ENCODE measurements at regions not wholly inside any gene's neighbourhood (a gene's known extent, or its start where the extent isn't known, plus 50 kb on each side); places are given as distances from the start of the nearest gene placed in this dataset.

DNA sequence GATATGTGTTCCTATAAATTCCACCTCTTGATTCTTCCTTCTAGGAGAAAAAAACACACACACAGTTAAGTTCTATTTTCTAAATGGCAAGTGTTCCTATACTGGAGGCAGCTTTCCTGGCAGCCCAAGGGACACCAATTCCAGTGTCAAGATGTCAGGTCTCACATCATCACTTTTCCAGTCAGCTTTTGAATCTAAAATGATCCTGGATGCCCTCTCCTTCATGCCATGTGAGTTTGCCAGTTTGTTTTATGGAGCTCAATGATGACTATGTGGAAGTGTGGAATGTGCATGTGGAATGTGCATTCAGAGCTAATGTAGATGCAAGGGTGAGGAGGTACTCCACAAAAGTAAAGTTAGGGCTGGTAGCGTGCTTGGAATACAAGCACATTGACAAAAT lies 269.3 kb upstream of the NMUR2 start:
- no peaks in the 10 kb centered on the region for H3K4me1 ChIP-seq (ENCODE audit: low read depth, poor library complexity, severe bottlenecking)
- no peaks in the 10 kb centered on the region for H3K27me3 ChIP-seq (ENCODE audit: insufficient read depth, low read depth)
- no peaks in the 10 kb centered on the region for H3K36me3 ChIP-seq (ENCODE audit: insufficient read depth)
- TF ChIP-seq, protein P1, sequence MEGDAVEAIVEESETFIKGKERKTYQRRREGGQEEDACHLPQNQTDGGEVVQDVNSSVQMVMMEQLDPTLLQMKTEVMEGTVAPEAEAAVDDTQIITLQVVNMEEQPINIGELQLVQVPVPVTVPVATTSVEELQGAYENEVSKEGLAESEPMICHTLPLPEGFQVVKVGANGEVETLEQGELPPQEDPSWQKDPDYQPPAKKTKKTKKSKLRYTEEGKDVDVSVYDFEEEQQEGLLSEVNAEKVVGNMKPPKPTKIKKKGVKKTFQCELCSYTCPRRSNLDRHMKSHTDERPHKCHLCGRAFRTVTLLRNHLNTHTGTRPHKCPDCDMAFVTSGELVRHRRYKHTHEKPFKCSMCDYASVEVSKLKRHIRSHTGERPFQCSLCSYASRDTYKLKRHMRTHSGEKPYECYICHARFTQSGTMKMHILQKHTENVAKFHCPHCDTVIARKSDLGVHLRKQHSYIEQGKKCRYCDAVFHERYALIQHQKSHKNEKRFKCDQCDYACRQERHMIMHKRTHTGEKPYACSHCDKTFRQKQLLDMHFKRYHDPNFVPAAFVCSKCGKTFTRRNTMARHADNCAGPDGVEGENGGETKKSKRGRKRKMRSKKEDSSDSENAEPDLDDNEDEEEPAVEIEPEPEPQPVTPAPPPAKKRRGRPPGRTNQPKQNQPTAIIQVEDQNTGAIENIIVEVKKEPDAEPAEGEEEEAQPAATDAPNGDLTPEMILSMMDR (conservative IDR thresholded peaks at IDR 0.05; ENCODE audit: low read depth, low read length) = no peak
- H3K4me3 ChIP-seq (IDR thresholded peaks at IDR 0.05; ENCODE audit: insufficient read depth, low read depth, low read length) = no peak overlapping the region
- no peak overlapping the region for H3K4me2 ChIP-seq
- no peaks in the 10 kb centered on the region for H3K79me2 ChIP-seq (ENCODE audit: insufficient read depth, low read depth)
- H4K20me1 ChIP-seq (ENCODE audit: insufficient read depth) = no peaks in the 10 kb centered on the region
- no peak overlapping the region for H3K27ac ChIP-seq
- H2AFZ ChIP-seq (ENCODE audit: low read depth) = no peak overlapping the region
- H3K9ac ChIP-seq = no peak overlapping the region

DNA sequence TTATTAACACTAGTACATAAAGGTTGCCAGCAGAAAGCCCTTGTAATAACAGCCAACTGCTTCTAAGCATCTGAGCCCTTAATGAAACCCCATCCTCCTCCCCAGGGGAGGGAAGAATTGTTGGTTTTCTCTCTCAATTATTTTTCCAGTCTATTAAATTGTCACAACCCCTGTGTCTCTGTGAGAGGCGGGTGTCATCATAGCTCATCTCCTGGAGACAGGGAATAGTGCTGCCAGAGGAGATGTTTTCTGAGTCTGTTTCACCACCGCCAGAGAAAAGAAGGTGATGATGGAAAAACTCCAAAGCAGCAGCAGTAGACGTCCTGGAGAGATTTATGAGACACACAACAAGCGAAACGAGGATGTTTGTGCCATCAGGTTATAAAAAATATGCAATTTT lies 271.1 kb upstream of the NMUR2 start:
- H4K20me1 ChIP-seq (ENCODE audit: insufficient read depth) = no peaks in the 10 kb centered on the region

DNA sequence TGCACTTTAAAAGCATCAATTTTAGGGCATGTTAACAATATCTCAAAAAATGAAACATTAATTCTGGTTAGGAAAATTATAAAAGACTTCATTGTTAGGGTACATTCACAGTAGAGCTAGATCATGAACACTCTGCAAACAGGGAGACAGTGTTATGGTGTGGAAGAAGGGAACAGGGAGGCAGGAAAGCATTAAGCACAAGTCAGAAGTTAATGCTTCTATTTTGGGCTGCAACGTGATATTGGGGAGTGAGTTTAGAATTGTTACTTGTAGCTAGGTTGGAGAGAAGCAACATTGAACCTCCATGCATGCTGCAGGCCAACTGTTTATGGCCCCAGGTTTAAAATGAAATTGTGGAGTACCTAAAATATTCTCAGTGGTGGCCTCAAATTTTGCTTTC lies 278.1 kb upstream of the NMUR2 start:
- no peak overlapping the region for H3K9ac ChIP-seq
- TF ChIP-seq, protein P1 (conservative IDR thresholded peaks at IDR 0.05; ENCODE audit: low read depth, low read length) = no peak
- H3K79me2 ChIP-seq (ENCODE audit: insufficient read depth, low read depth) = no peaks in the 10 kb centered on the region
- H3K4me1 ChIP-seq (ENCODE audit: low read depth, poor library complexity, severe bottlenecking) = no peaks in the 10 kb centered on the region
- H3K36me3 ChIP-seq (ENCODE audit: insufficient read depth) = no peaks in the 10 kb centered on the region
- H3K4me3 ChIP-seq (IDR thresholded peaks at IDR 0.05; ENCODE audit: insufficient read depth, low read depth, low read length) = no peak overlapping the region
- H2AFZ ChIP-seq (ENCODE audit: low read depth) = no peak overlapping the region
- no peaks in the 10 kb centered on the region for H4K20me1 ChIP-seq (ENCODE audit: insufficient read depth)
- H3K4me2 ChIP-seq = no peak overlapping the region
- H3K27ac ChIP-seq = no peak overlapping the region
- H3K27me3 ChIP-seq (ENCODE audit: insufficient read depth, low read depth) = no peaks in the 10 kb centered on the region

More for the DNA sequence above, 271.1 kb upstream of the NMUR2 start:
- no peaks in the 10 kb centered on the region for H3K27me3 ChIP-seq (ENCODE audit: insufficient read depth, low read depth)
- TF ChIP-seq, protein P1 (conservative IDR thresholded peaks at IDR 0.05; ENCODE audit: low read depth, low read length) = no peak
- no peaks in the 10 kb centered on the region for H3K4me1 ChIP-seq (ENCODE audit: low read depth, poor library complexity, severe bottlenecking)
- H3K4me2 ChIP-seq = no peak overlapping the region
- no peaks in the 10 kb centered on the region for H3K36me3 ChIP-seq (ENCODE audit: insufficient read depth)
- no peak overlapping the region for H3K9ac ChIP-seq
- no peaks in the 10 kb centered on the region for H3K79me2 ChIP-seq (ENCODE audit: insufficient read depth, low read depth)
- H3K27ac ChIP-seq = no peak overlapping the region
- H3K4me3 ChIP-seq (IDR thresholded peaks at IDR 0.05; ENCODE audit: insufficient read depth, low read depth, low read length) = no peak overlapping the region
- no peak overlapping the region for H2AFZ ChIP-seq (ENCODE audit: low read depth)

DNA sequence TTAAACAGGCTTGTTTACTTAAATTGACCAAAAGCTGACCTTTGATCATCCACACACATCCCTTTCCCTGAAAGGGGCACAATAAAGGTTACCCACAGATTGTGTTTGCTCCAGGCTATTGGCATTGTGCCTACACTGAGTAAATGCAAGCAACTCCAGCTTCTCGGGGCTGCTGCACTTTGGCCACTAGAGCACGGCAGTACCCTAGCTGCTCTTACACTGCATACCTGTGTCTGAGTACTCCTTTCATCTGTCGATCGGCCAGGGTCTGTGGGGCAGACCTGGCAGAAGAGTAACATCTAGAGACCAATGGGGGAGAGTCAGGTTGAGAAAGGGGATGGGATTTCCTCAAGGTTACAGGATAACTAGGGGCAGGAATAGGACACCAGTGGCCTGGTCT lies 281.9 kb upstream of the NMUR2 start:
- no peaks in the 10 kb centered on the region for H3K36me3 ChIP-seq (ENCODE audit: insufficient read depth)
- TF ChIP-seq, protein P1 (conservative IDR thresholded peaks at IDR 0.05; ENCODE audit: low read depth, low read length) = no peak
- H2AFZ ChIP-seq (ENCODE audit: low read depth) = no peak overlapping the region
- H3K4me2 ChIP-seq = no peak overlapping the region
- no peaks in the 10 kb centered on the region for H3K27me3 ChIP-seq (ENCODE audit: insufficient read depth, low read depth)
- H3K27ac ChIP-seq = no peak overlapping the region
- no peak overlapping the region for H3K9ac ChIP-seq
- no peaks in the 10 kb centered on the region for H3K4me1 ChIP-seq (ENCODE audit: low read depth, poor library complexity, severe bottlenecking)
- H3K79me2 ChIP-seq (ENCODE audit: insufficient read depth, low read depth) = no peaks in the 10 kb centered on the region
- H4K20me1 ChIP-seq (ENCODE audit: insufficient read depth) = no peaks in the 10 kb centered on the region
- H3K4me3 ChIP-seq (IDR thresholded peaks at IDR 0.05; ENCODE audit: insufficient read depth, low read depth, low read length) = no peak overlapping the region
